ENCODE measurements at regions not wholly inside any gene's neighbourhood (a gene's known extent, or its start where the extent isn't known, plus 50 kb on each side); places are given as distances from the start of the nearest gene placed in this dataset.

DNA sequence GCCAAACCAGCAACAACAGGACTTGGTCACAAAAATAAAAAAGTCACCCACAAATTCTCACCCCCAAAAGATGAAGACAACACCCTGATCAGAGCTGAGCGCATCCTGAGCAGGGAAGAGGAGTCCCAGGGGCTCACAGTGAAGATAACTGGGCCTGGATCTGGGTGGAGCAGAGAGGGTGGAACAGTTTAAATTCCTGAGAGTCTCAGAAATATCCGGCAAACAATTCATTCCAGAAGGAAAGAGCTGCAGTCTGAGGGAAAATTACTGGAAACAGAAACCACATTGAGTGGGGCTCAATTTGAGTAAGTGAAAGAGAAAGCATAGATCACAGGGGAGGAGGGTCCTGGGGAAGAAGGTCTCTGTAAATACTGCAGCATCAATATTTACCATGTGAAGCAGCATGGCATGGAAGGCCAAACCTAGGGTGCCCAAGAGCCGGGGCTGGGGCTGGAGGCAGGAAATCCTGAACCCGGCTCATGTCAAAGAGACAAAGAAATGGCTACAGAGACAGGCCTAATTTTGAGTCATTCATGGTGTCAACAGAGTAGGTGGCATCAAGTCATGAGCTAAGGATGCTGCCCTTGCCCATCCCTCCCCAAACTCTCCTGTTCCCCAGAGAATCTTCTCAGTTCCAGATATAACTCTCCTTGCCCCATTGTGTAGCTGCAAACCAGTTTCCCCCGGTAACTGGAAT is 61.4 kb upstream of the ZBTB7C start (continued):
- TF ChIP-seq ETS2 (tag; IDR thresholded peaks at IDR 0.05; ENCODE audit: borderline replicate concordance, poor library complexity, severe bottlenecking), result no peak
- TF ChIP-seq KDM5B (IDR thresholded peaks at IDR 0.05; ENCODE audit: insufficient replicate concordance, low read depth, low read length), result no peak
- TF ChIP-seq ZKSCAN1 (IDR thresholded peaks at IDR 0.05; ENCODE audit: low read depth, low read length), result no peak
- no peak for TF ChIP-seq EP400 (IDR thresholded peaks at IDR 0.05)
- no peak for TF ChIP-seq MAFK (IDR thresholded peaks at IDR 0.05; ENCODE audit: low read length)
- TF ChIP-seq ZNF175 (CRISPR knock-in tag; IDR thresholded peaks at IDR 0.05; ENCODE audit: low read depth), result no peak
- TF ChIP-seq, protein P1, sequence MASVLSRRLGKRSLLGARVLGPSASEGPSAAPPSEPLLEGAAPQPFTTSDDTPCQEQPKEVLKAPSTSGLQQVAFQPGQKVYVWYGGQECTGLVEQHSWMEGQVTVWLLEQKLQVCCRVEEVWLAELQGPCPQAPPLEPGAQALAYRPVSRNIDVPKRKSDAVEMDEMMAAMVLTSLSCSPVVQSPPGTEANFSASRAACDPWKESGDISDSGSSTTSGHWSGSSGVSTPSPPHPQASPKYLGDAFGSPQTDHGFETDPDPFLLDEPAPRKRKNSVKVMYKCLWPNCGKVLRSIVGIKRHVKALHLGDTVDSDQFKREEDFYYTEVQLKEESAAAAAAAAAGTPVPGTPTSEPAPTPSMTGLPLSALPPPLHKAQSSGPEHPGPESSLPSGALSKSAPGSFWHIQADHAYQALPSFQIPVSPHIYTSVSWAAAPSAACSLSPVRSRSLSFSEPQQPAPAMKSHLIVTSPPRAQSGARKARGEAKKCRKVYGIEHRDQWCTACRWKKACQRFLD (CRISPR knock-in tag; IDR thresholded peaks at IDR 0.05), result no peak
- TF ChIP-seq, protein P2, sequence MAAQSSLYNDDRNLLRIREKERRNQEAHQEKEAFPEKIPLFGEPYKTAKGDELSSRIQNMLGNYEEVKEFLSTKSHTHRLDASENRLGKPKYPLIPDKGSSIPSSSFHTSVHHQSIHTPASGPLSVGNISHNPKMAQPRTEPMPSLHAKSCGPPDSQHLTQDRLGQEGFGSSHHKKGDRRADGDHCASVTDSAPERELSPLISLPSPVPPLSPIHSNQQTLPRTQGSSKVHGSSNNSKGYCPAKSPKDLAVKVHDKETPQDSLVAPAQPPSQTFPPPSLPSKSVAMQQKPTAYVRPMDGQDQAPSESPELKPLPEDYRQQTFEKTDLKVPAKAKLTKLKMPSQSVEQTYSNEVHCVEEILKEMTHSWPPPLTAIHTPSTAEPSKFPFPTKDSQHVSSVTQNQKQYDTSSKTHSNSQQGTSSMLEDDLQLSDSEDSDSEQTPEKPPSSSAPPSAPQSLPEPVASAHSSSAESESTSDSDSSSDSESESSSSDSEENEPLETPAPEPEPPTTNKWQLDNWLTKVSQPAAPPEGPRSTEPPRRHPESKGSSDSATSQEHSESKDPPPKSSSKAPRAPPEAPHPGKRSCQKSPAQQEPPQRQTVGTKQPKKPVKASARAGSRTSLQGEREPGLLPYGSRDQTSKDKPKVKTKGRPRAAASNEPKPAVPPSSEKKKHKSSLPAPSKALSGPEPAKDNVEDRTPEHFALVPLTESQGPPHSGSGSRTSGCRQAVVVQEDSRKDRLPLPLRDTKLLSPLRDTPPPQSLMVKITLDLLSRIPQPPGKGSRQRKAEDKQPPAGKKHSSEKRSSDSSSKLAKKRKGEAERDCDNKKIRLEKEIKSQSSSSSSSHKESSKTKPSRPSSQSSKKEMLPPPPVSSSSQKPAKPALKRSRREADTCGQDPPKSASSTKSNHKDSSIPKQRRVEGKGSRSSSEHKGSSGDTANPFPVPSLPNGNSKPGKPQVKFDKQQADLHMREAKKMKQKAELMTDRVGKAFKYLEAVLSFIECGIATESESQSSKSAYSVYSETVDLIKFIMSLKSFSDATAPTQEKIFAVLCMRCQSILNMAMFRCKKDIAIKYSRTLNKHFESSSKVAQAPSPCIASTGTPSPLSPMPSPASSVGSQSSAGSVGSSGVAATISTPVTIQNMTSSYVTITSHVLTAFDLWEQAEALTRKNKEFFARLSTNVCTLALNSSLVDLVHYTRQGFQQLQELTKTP (IDR thresholded peaks at IDR 0.05; ENCODE audit: low read depth in 1 of 2, partially characterized antibody in 2 of 2), result no peak
- no peak for TF ChIP-seq TOE1 (IDR thresholded peaks at IDR 0.05; ENCODE audit: borderline replicate concordance)
- no peak for TF ChIP-seq TOE1 (CRISPR knock-in tag; IDR thresholded peaks at IDR 0.05; ENCODE audit: borderline replicate concordance, low read depth)

All from K562 (cell line).